HEK293T (cell line): ENCODE measurements at regions not wholly inside any gene's neighbourhood (a gene's known extent, or its start where the extent isn't known, plus 50 kb on each side); places are given as distances from the start of the nearest gene placed in this dataset.

Experiments
- CTCF ChIA-PET: fragments of 350-600 bp; formaldehyde crosslinking; extraction: SDS; loops from one replicate; lab custom pipeline; 2021; ENCODE audit warnings: antibody characterized with exemption, inconsistent platforms; lab: Yijun Ruan, JAX
- POLR2A ChIA-PET: fragments of 350-600 bp; formaldehyde crosslinking; extraction: SDS; loops from one replicate; lab custom pipeline; 2020; ENCODE audit warnings: antibody characterized with exemption, inconsistent platforms; lab: Yijun Ruan, JAX
- DNase-seq: peaks from one replicate; pipeline ENCODE4 v3.0.0; 2012; ENCODE audit warnings: mixed read lengths; ENCODE audit errors: extremely low spot score
- ARNT ChIP-seq: fragments of 450-650 bp; IDR thresholded peaks from 2 replicates; pipeline ENCODE4 v1.6.1; 2017; ENCODE audit warnings: mild to moderate bottlenecking
- BHLHE40 ChIP-seq: fragments of 450-650 bp; IDR thresholded peaks from 2 replicates; pipeline ENCODE4 v1.6.1; 2016; ENCODE audit warnings: mild to moderate bottlenecking, moderate library complexity, borderline replicate concordance
- CTBP1 ChIP-seq: fragments of 450-650 bp; IDR thresholded peaks from 2 replicates; pipeline ENCODE4 v1.6.1; 2016; ENCODE audit warnings: borderline replicate concordance
- ELF4 ChIP-seq: fragments of 450-650 bp; IDR thresholded peaks from 2 replicates; pipeline ENCODE4 v1.6.1; 2017; ENCODE audit warnings: antibody characterized with exemption
- FOXA1 ChIP-seq: fragments of 450-650 bp; IDR thresholded peaks from 2 replicates; pipeline ENCODE4 v1.6.1; 2016; ENCODE audit warnings: mild to moderate bottlenecking
- FOXK2 ChIP-seq: fragments of 450-650 bp; IDR thresholded peaks from 2 replicates; pipeline ENCODE4 v1.6.1; 2016; ENCODE audit warnings: mild to moderate bottlenecking
- FOXM1 ChIP-seq: fragments of 450-650 bp; IDR thresholded peaks from 2 replicates; pipeline ENCODE4 v1.6.1; 2017; ENCODE audit warnings: mild to moderate bottlenecking, borderline replicate concordance
- HDGF ChIP-seq: fragments of 450-650 bp; IDR thresholded peaks from 2 replicates; pipeline ENCODE4 v1.6.1; 2017; ENCODE audit warnings: antibody characterized with exemption, borderline replicate concordance
- L3MBTL2 ChIP-seq: fragments of 450-650 bp; conservative IDR thresholded peaks from 2 replicates; pipeline ENCODE4 v1.6.1; 2016; ENCODE audit warnings: mild to moderate bottlenecking
- LEF1 ChIP-seq: fragments of 450-650 bp; IDR thresholded peaks from 2 replicates; pipeline ENCODE4 v1.6.1; 2017; ENCODE audit warnings: mild to moderate bottlenecking, borderline replicate concordance
- NFRKB ChIP-seq: fragments of 450-650 bp; IDR thresholded peaks from 2 replicates; pipeline ENCODE4 v1.6.1; 2016; ENCODE audit warnings: mild to moderate bottlenecking, moderate library complexity
- PKNOX1 ChIP-seq: fragments of 450-650 bp; IDR thresholded peaks from 2 replicates; pipeline ENCODE4 v1.6.1; 2016
- SP1 ChIP-seq: fragments of 450-650 bp; IDR thresholded peaks from 2 replicates; pipeline ENCODE4 v1.6.1; 2017
- SUZ12 ChIP-seq: fragments of 450-650 bp; IDR thresholded peaks from 2 replicates; pipeline ENCODE4 v1.6.1; 2016; ENCODE audit warnings: mild to moderate bottlenecking
- TARDBP ChIP-seq: fragments of 450-650 bp; IDR thresholded peaks from 2 replicates; pipeline ENCODE4 v1.6.1; 2016
- ZNF384 ChIP-seq: fragments of 450-650 bp; IDR thresholded peaks from 2 replicates; pipeline ENCODE4 v1.6.1; 2016

- CTCF ChIA-PET, result interaction anchor here (0.6 kb wide), 1 partner anchor 359 kb away, joined by 3 read pairs; no protein-coding TSS in a partner anchor
- no peak for DNase-seq
- POLR2A ChIA-PET, result no interaction called here
- TF ChIP-seq ELF4 (no peak), FOXA1 (no peak), SP1 (no peak), ARNT (no peak), NFRKB (no peak), HDGF (no peak)
Observed at GRCh38 chr13:85497652-85498051, 301.6 kb downstream of the SLITRK6 start.

- TF ChIP-seq ARNT (no peak), ELF4 (no peak), ZNF384 (no peak), PKNOX1 (no peak), NFRKB (no peak), L3MBTL2 (no peak)
- POLR2A ChIA-PET, result no interaction called here
- CTCF ChIA-PET, result no interaction called here
- DNase-seq, result no peak
Observed at GRCh38 chr13:85492283-85492682, 306.9 kb downstream of the SLITRK6 start.

- ChIA-PET POLR2A (no interaction called here), CTCF (no interaction called here)
- no peak for TF ChIP-seq NFRKB
- no peak for TF ChIP-seq ZNF384
- TF ChIP-seq FOXM1, result no peak
- no peak for TF ChIP-seq FOXK2
- no peak for TF ChIP-seq L3MBTL2
- no peak for TF ChIP-seq FOXA1
- no peak for DNase-seq
Observed at GRCh38 chr13:85486663-85487062, 312.6 kb downstream of the SLITRK6 start.

GRCh38 chr13:85473144-85473543, 326.1 kb downstream of the SLITRK6 start:
- ChIA-PET CTCF (no interaction called here), POLR2A (no interaction called here)
- DNase-seq, result no peak
- TF ChIP-seq ZNF384 (no peak), NFRKB (no peak), HDGF (no peak), ARNT (no peak), TARDBP (no peak), ELF4 (no peak), LEF1 (no peak), SP1 (no peak), BHLHE40 (no peak), PKNOX1 (no peak), FOXM1 (no peak), L3MBTL2 (no peak), FOXK2 (no peak), SUZ12 (no peak), CTBP1 (no peak)

GRCh38 chr13:85469320-85469719, 329.9 kb downstream of the SLITRK6 start:
- ChIA-PET POLR2A (no interaction called here), CTCF (no interaction called here)
- TF ChIP-seq CTBP1 (no peak), BHLHE40 (no peak), ZNF384 (no peak), SUZ12 (no peak)
- no peak for DNase-seq

GRCh38 chr13:85462792-85463425, 336.3 kb downstream of the SLITRK6 start:
- TF ChIP-seq PKNOX1 (no peak), FOXK2 (no peak), HDGF (no peak), ARNT (no peak), SUZ12 (no peak), TARDBP (no peak), L3MBTL2 (no peak)
- CTCF ChIA-PET, result no interaction called here
- no peak for DNase-seq
- POLR2A ChIA-PET, result no interaction called here

- TF ChIP-seq CTBP1 (no peak), SUZ12 (no peak)
- no peak for DNase-seq
- CTCF ChIA-PET, result no interaction called here
- POLR2A ChIA-PET, result no interaction called here
Observed at GRCh38 chr13:85461621-85462020, 337.6 kb downstream of the SLITRK6 start.
